ENCODE measurements at regions not wholly inside any gene's neighbourhood (a gene's known extent, or its start where the extent isn't known, plus 50 kb on each side); places are given as distances from the start of the nearest gene placed in this dataset.

GRCh38 chr7:91565499-91566401 is 301.5 kb downstream of the FZD1 start (continued):
- no peak for TF ChIP-seq ZNF280B (CRISPR knock-in tag; IDR thresholded peaks at IDR 0.05; ENCODE audit: borderline replicate concordance)
- no peak for TF ChIP-seq ZNF7 (CRISPR knock-in tag; IDR thresholded peaks at IDR 0.05)
- TF ChIP-seq MBD4 (IDR thresholded peaks at IDR 0.05; ENCODE audit: borderline replicate concordance, low read length): no peak
- no peak for TF ChIP-seq IKZF4 (CRISPR knock-in tag; IDR thresholded peaks at IDR 0.05; ENCODE audit: borderline replicate concordance, low read depth, not compliant biosample characterization)
- TF ChIP-seq, protein P1, sequence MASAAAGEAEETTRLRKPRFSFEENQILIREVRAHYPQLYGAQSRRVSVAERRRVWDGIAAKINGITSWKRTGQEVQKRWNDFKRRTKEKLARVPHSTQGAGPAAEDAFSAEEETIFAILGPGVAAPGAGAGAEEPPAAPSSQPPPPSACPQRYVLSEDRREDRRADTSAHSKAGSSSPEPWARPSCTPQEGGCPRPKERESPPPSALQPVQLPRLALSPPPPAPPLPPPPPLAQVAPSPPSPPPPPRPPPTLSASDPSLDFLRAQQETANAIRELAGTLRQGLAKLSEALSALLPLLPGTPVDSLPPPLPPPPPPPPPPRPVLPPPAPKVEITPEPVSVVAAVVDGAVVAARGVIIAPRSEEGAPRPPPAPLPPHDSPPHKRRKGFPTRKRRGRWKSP (CRISPR knock-in tag; IDR thresholded peaks at IDR 0.05): no peak
- TF ChIP-seq MIER3 (CRISPR knock-in tag; IDR thresholded peaks at IDR 0.05; ENCODE audit: borderline replicate concordance): no peak
- TF ChIP-seq ZNF350 (CRISPR knock-in tag; IDR thresholded peaks at IDR 0.05; ENCODE audit: borderline replicate concordance, low read depth): no peak; the same call in 1 of the 2 replicates
- 0 out of 2 replicates have a peak, but pooled peaks have one; percentile 20 for TF ChIP-seq ZNF547 (CRISPR knock-in tag; IDR thresholded peaks at IDR 0.05)
- peak; percentile 79 for TF ChIP-seq NR2F6 (IDR thresholded peaks at IDR 0.05)
- peak; percentile 52 for TF ChIP-seq NR2F6 (CRISPR knock-in tag; IDR thresholded peaks at IDR 0.05)
- no peak for TF ChIP-seq HMGA1 (CRISPR knock-in tag; conservative IDR thresholded peaks at IDR 0.05)
- TF ChIP-seq ZNF446 (CRISPR knock-in tag; IDR thresholded peaks at IDR 0.05): no peak
- TF ChIP-seq RBAK (CRISPR knock-in tag; IDR thresholded peaks at IDR 0.05): no peak
- TF ChIP-seq ZC3H4 (CRISPR knock-in tag; IDR thresholded peaks at IDR 0.05; ENCODE audit: borderline replicate concordance): no peak
- TF ChIP-seq KDM5B (CRISPR knock-in tag; IDR thresholded peaks at IDR 0.05; ENCODE audit: borderline replicate concordance): no peak
- TF ChIP-seq SALL1 (CRISPR knock-in tag; IDR thresholded peaks at IDR 0.05): peak; percentile 68
- no peak for TF ChIP-seq ZFP90 (CRISPR knock-in tag; IDR thresholded peaks at IDR 0.05; ENCODE audit: borderline replicate concordance)
- TF ChIP-seq ZNF543 (CRISPR knock-in tag; IDR thresholded peaks at IDR 0.05): no peak
- TF ChIP-seq PRMT3 (CRISPR knock-in tag; IDR thresholded peaks at IDR 0.05; ENCODE audit: borderline replicate concordance, low read depth): no peak
- TF ChIP-seq HBP1 (CRISPR knock-in tag; IDR thresholded peaks at IDR 0.05; ENCODE audit: low read depth): no peak
- TF ChIP-seq MEIS2 (CRISPR knock-in tag; IDR thresholded peaks at IDR 0.05): no peak

Measured in HepG2 (cell line).